ENCODE measurements at regions not wholly inside any gene's neighbourhood (a gene's known extent, or its start where the extent isn't known, plus 50 kb on each side); places are given as distances from the start of the nearest gene placed in this dataset.

- peaks cover 0 to 3% of the 10 kb centered on the region in 2 donors for H3K27me3 Mint-ChIP-seq (ENCODE audit: low read depth in 2 of 2)
- H3K4me3 ChIP-seq (ENCODE audit: low read length): peak overlapping the region; percentile 79
These were observed 63.8 kb downstream of the KCNRG start for GRCh38 chr13:50078895-50079654.

GRCh38 chr13:50079655-50080202, 64.5 kb downstream of the KCNRG start:
- peaks cover 2% of the 10 kb centered on the region for H3K27me3 ChIP-seq (ENCODE audit: control insufficient read depth, insufficient read depth, low read length)
- Mint-ChIP-seq H3K4me3 (peak overlapping the region; percentile 99), H3K36me3 (peaks cover 16% of the 10 kb centered on the region), H3K4me1 (peaks cover 44 to 64% of the 10 kb centered on the region in 2 donors), H3K27ac (peak overlapping the region; percentile 96 to 97), H3K27me3 (ENCODE audit: low read depth in 2 of 2) (peaks cover 0 to 3% of the 10 kb centered on the region in 2 donors), H3K9me3 (no peaks in the 10 kb centered on the region)
- intact Hi-C loops (cut with micrococcal nuclease): loop anchor here (5.0 kb wide), 4 partner anchors 82 to 1723 kb away; partner anchors contain the start of genes DHRS12, PHF11 and TRIM13
- TF ChIP-seq CTCF (IDR thresholded peaks at IDR 0.05): no peak
- H3K36me3 ChIP-seq (ENCODE audit: control insufficient read depth, insufficient read depth, low read length): no peaks in the 10 kb centered on the region
- no peaks in the 10 kb centered on the region for H3K9me3 ChIP-seq (ENCODE audit: control insufficient read depth, insufficient read depth, low read length)
- ATAC-seq (no peak), DNase-seq (no peak)
- peak overlapping the region; percentile 79 for H3K4me3 ChIP-seq (ENCODE audit: low read length)
- peak overlapping the region; percentile 93 for H3K27ac ChIP-seq (ENCODE audit: low read length)
- 4% methylated on average over 5 of the region's 12 CpGs for WGBS (ENCODE audit: insufficient coverage)
- H3K4me1 ChIP-seq (ENCODE audit: control insufficient read depth, insufficient read depth, low read length): peaks cover 15% of the 10 kb centered on the region

More at GRCh38 chr13:50078895-50079654, 63.8 kb downstream of the KCNRG start:
- Histone ChIP-seq H3K36me3 (ENCODE audit: control insufficient read depth, insufficient read depth, low read length) (no peaks in the 10 kb centered on the region), H3K27ac (ENCODE audit: low read length) (peak overlapping the region; percentile 44), H3K4me1 (ENCODE audit: control insufficient read depth, insufficient read depth, low read length) (peaks cover 13% of the 10 kb centered on the region), H3K27me3 (ENCODE audit: control insufficient read depth, insufficient read depth, low read length) (peaks cover 2% of the 10 kb centered on the region), H3K9me3 (ENCODE audit: control insufficient read depth, insufficient read depth, low read length) (no peaks in the 10 kb centered on the region)
- peaks cover 16% of the 10 kb centered on the region for H3K36me3 Mint-ChIP-seq
- ATAC-seq: no peak
- intact Hi-C loops (cut with micrococcal nuclease): no loop called here
- DNase-seq: peak in 1 of 2 donors; percentile 14
- H3K27ac Mint-ChIP-seq: peak overlapping the region; percentile 96 to 97
- TF ChIP-seq CTCF (IDR thresholded peaks at IDR 0.05): no peak
- 31% methylated on average over 5 of the region's 10 CpGs for WGBS (ENCODE audit: insufficient coverage)
- peaks cover 45 to 65% of the 10 kb centered on the region in 2 donors for H3K4me1 Mint-ChIP-seq
- H3K9me3 Mint-ChIP-seq: no peaks in the 10 kb centered on the region
- peak overlapping the region; percentile 99 for H3K4me3 Mint-ChIP-seq

- Mint-ChIP-seq H3K36me3 (peaks cover 16% of the 10 kb centered on the region), H3K27ac (peak overlapping the region; percentile 96 to 97), H3K4me3 (peak overlapping the region; percentile 99), H3K9me3 (no peaks in the 10 kb centered on the region), H3K4me1 (peaks cover 44 to 68% of the 10 kb centered on the region in 2 donors), H3K27me3 (ENCODE audit: low read depth in 2 of 2) (peaks cover 0 to 3% of the 10 kb centered on the region in 2 donors)
- TF ChIP-seq CTCF (IDR thresholded peaks at IDR 0.05): no peak
- Histone ChIP-seq H3K27ac (ENCODE audit: low read length) (peak overlapping the region; percentile 93), H3K4me3 (ENCODE audit: low read length) (peak overlapping the region; percentile 79), H3K36me3 (ENCODE audit: control insufficient read depth, insufficient read depth, low read length) (no peaks in the 10 kb centered on the region), H3K4me1 (ENCODE audit: control insufficient read depth, insufficient read depth, low read length) (peaks cover 15% of the 10 kb centered on the region), H3K9me3 (ENCODE audit: control insufficient read depth, insufficient read depth, low read length) (no peaks in the 10 kb centered on the region), H3K27me3 (ENCODE audit: control insufficient read depth, insufficient read depth, low read length) (peaks cover 2% of the 10 kb centered on the region)
- ATAC-seq (peak; percentile 21 to 34 (median 34)), DNase-seq (peak; percentile 30 to 80)
- under 1% methylated on average over 26 of the region's 29 CpGs for WGBS (ENCODE audit: insufficient coverage)
- intact Hi-C loops (cut with micrococcal nuclease): loop anchor here (5.0 kb wide), 4 partner anchors 83 to 1722 kb away; partner anchors contain the start of genes DHRS12, PHF11 and TRIM13
These were observed 65.1 kb downstream of the KCNRG start for GRCh38 chr13:50080203-50080910.
